Neutrophil (primary cell): ENCODE measurements at regions not wholly inside any gene's neighbourhood (a gene's known extent, or its start where the extent isn't known, plus 50 kb on each side); places are given as distances from the start of the nearest gene placed in this dataset.

ENCODE experiments used
- H3K27ac ChIP-seq: fragments of 200-600 bp; sonication (generic); 2 replicates; pipeline ENCODE4 v1.5.1; 2016; ENCODE audit warnings: mild to moderate bottlenecking, moderate library complexity
- H3K27me3 ChIP-seq: fragments of 200-600 bp; sonication (generic); 2 replicates; pipeline ENCODE4 v1.6.0; 2016; ENCODE audit warnings: mild to moderate bottlenecking
- H3K36me3 ChIP-seq: fragments of 200-600 bp; sonication (generic); 2 replicates; pipeline ENCODE4 v1.5.1; 2017
- H3K4me1 ChIP-seq, 2 experiments: fragments of 200-600 bp in 1 of 2; sonication (generic) in 1 of 2; 1 replicate in 1 of 2; 2 replicates in 1 of 2; pipeline versions ENCODE4 v1.5.1 to v1.6.1; 2013 to 2016; ENCODE audit warnings: low read depth in 1 of 2, low read length in 1 of 2, mild to moderate bottlenecking in 1 of 2, moderate library complexity in 1 of 2; ENCODE audit not compliant: control insufficient read depth in 1 of 2, insufficient read depth in 1 of 2
- H3K4me3 ChIP-seq, 2 experiments: fragments of 200-600 bp in 1 of 2; sonication (generic) in 1 of 2; 1 replicate in 1 of 2; 2 replicates in 1 of 2; pipeline ENCODE4 v1.5.1; 2013 to 2016; ENCODE audit warnings: low read depth in 1 of 2, low read length in 1 of 2, mild to moderate bottlenecking in 1 of 2, moderate library complexity in 1 of 2
- H3K9me3 ChIP-seq: fragments of 200-600 bp; sonication (generic); 2 replicates; pipeline ENCODE4 v1.5.1; 2016
- CTCF ChIP-seq: fragments of 200-600 bp; sonication (generic); IDR thresholded peaks from 2 replicates; pipeline ENCODE4 v1.5.1; 2016; ENCODE audit warnings: antibody characterized with exemption

GRCh38 chr2:464562-465309, 176.8 kb upstream of the ALKAL2 start:
- TF ChIP-seq CTCF, result no peak
- Histone ChIP-seq H3K9me3 (no peaks in the 10 kb centered on the region), H3K27ac (no peak overlapping the region), H3K4me1 (no peaks in the 10 kb centered on the region), H3K4me3 (no peak overlapping the region), H3K27me3 (peaks cover 60% of the 10 kb centered on the region), H3K36me3 (no peaks in the 10 kb centered on the region)

GRCh38 chr2:460861-461260, 173.0 kb upstream of the ALKAL2 start:
- no peak overlapping the region for H3K27ac ChIP-seq

DNA sequence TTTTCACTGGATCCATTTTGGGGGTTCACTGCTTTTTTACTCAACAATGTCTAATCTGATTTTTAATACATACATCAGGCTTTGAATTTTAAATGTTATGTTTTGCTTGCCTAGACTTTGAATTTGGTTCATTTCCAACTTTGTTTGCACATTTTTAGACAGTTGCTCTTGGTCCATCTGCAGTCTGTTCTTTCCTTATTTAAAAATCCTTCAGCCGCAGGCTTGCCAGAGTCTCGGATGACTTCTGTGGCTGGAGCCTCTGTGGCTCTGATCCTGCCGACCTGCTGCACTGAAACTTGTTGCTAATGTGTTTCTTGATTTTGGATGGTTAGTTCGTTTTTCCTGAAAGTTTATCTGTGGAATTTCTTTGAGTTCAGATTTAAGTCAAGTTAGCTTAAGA, 172.0 kb upstream of the ALKAL2 start:
- Histone ChIP-seq H3K36me3 (no peaks in the 10 kb centered on the region), H3K27ac (no peak overlapping the region), H3K9me3 (no peaks in the 10 kb centered on the region), H3K4me1 (no peaks in the 10 kb centered on the region), H3K4me3 (no peak overlapping the region), H3K27me3 (peaks cover 23% of the 10 kb centered on the region)
- TF ChIP-seq CTCF, result no peak

More at GRCh38 chr2:460861-461260, 173.0 kb upstream of the ALKAL2 start:
- Histone ChIP-seq H3K4me3 (no peak overlapping the region), H3K27me3 (peaks cover 24% of the 10 kb centered on the region), H3K36me3 (no peaks in the 10 kb centered on the region), H3K4me1 (no peaks in the 10 kb centered on the region), H3K9me3 (no peaks in the 10 kb centered on the region)
- TF ChIP-seq CTCF, result no peak

GRCh38 chr2:458425-458815, 170.5 kb upstream of the ALKAL2 start:
- Histone ChIP-seq H3K36me3 (no peaks in the 10 kb centered on the region), H3K4me1 (no peaks in the 10 kb centered on the region), H3K4me3 (no peak overlapping the region), H3K27me3 (peaks cover 23% of the 10 kb centered on the region), H3K9me3 (no peaks in the 10 kb centered on the region), H3K27ac (no peak overlapping the region)
- TF ChIP-seq CTCF, result no peak

DNA sequence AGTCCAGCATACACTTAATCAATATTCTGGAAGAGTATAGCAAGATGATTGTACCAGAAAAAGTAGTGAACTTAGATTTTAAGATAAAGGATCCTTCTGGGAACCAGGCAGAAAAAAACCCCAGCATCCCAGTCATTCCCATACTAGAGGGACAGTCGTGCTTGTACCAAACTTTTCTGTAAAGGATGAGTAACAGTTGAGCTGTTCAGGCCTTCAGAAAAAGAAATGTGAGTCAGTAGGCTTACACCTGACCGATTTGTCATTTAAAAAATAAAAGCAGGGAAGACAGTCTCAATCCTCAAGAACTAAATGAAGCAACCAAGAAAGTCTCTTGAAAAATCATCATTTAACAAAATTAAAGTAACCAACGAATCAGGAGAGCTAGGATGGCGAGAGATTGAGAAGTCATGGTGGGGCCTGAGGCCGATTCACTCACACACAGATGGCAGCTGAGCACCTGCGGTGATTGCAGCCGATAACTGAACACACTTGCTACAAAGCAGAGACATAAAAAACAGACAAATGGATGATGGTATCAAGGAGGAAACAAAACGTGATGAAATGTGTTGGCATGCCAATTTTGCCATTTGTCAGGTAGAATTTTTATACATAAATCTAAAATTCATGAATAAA, 170.0 kb upstream of the ALKAL2 start:
- Histone ChIP-seq H3K27me3 (peaks cover 23% of the 10 kb centered on the region), H3K4me1 (no peaks in the 10 kb centered on the region), H3K36me3 (no peaks in the 10 kb centered on the region), H3K9me3 (no peaks in the 10 kb centered on the region), H3K27ac (no peak overlapping the region), H3K4me3 (no peak overlapping the region)
- TF ChIP-seq CTCF, result no peak
